A549 (cell line): ENCODE measurements at regions not wholly inside any gene's neighbourhood (a gene's known extent, or its start where the extent isn't known, plus 50 kb on each side); places are given as distances from the start of the nearest gene placed in this dataset.

Experiments used
- ATAC-seq, 2 experiments: fragments of 200-7000 bp in 1 of 2; fragments of >200 bp in 1 of 2; cut with Nextera tagmentation in 1 of 2; cut with Tn5 transposase in 1 of 2; 3 replicates each; pipeline versions ENCODE4 v1.8.0 to v1.9.1; 2018 to 2020; ENCODE audit warnings: mild to moderate bottlenecking in 1 of 2, moderate library complexity in 1 of 2
- CTCF ChIA-PET: fragments of 300-600 bp; sonication (Branson Sonifier 250); formaldehyde crosslinking; extraction: SDS; loops from one replicate; lab custom pipeline; 2021; ENCODE audit warnings: antibody characterized with exemption, inconsistent platforms; lab: Yijun Ruan, JAX
- POLR2A ChIA-PET: fragments of 350-600 bp; formaldehyde crosslinking; extraction: SDS; loops from one replicate; lab custom pipeline; 2021; ENCODE audit warnings: antibody characterized with exemption, inconsistent platforms; lab: Yijun Ruan, JAX
- DNase-seq, 2 experiments: peaks; one replicate each; pipeline versions ENCODE4 v3.0.0 to v3.0.0-alpha.2; 2011 to 2016; ENCODE audit warnings: low read depth in 1 of 2, low spot score in 1 of 2
- FAIRE-seq: peaks from 2 replicates; lab custom pipeline; 2011; peaks lifted over from hg19 to GRCh38; lab: Jason Lieb, UNC
- H3K27ac ChIP-seq, 2 experiments: fragments of >200 bp; sonication (Bioruptor Twin); formaldehyde crosslinking; 3 replicates each; pipeline ENCODE4 v1.5.1; 2016 to 2017
- H3K4me1 ChIP-seq: fragments of >200 bp; sonication (Bioruptor Twin); formaldehyde crosslinking; 3 replicates; pipeline ENCODE4 v1.6.1; 2016
- H3K4me2 ChIP-seq: fragments of >200 bp; sonication (Bioruptor Twin); formaldehyde crosslinking; 3 replicates; pipeline ENCODE4 v1.6.1; 2016
- H3K4me3 ChIP-seq: fragments of >200 bp; sonication (Bioruptor Twin); formaldehyde crosslinking; 3 replicates; pipeline ENCODE4 v1.5.1; 2016
- H3K9me3 ChIP-seq: fragments of >200 bp; sonication (Bioruptor Twin); formaldehyde crosslinking; 3 replicates; pipeline ENCODE4 v1.6.1; 2016
- CBX8 ChIP-seq: fragments of 200-600 bp; sonication (generic); IDR thresholded peaks from 2 replicates; pipeline ENCODE4 v1.6.1; 2016
- CEBPB ChIP-seq, 2 experiments: fragments of >200 bp in 1 of 2; sonication (Bioruptor Twin) in 1 of 2; formaldehyde crosslinking in 1 of 2; IDR thresholded peaks; 2 replicates each; pipeline ENCODE4 v1.6.1; 2012 to 2016
- EHF ChIP-seq: fragments of 250-450 bp; sonication (Bioruptor Pico); IDR thresholded peaks from 2 replicates; pipeline ENCODE4 v1.5.0; 2020; ENCODE audit warnings: mild to moderate bottlenecking
- HES2 ChIP-seq: fragments of >200 bp; sonication (Bioruptor Twin); formaldehyde crosslinking; IDR thresholded peaks from 2 replicates; pipeline ENCODE4 v1.6.1; 2016
- HOXA7 ChIP-seq: fragments of 250-450 bp; sonication (Bioruptor Pico); IDR thresholded peaks from 2 replicates; pipeline ENCODE4 v1.5.0; 2020; ENCODE audit warnings: mild to moderate bottlenecking, moderate library complexity
- KDM5A ChIP-seq: fragments of 200-600 bp; sonication (generic); IDR thresholded peaks from 2 replicates; pipeline ENCODE4 v1.6.1; 2016; ENCODE audit warnings: antibody characterized with exemption, mild to moderate bottlenecking
- MAFK ChIP-seq: fragments of 450-650 bp; IDR thresholded peaks from 2 replicates; pipeline ENCODE4 v1.6.1; 2014; ENCODE audit not compliant: partially characterized antibody
- MAZ ChIP-seq: fragments of 150-350 bp; IDR thresholded peaks from 2 replicates; pipeline ENCODE4 v1.6.1; 2014; ENCODE audit warnings: antibody characterized with exemption, low read depth, low read length, borderline replicate concordance
- MYC ChIP-seq: IDR thresholded peaks from 2 replicates; pipeline ENCODE4 v1.6.1; 2012; ENCODE audit warnings: mild to moderate bottlenecking, inconsistent platforms, low read length, improper control_type of control experiment, borderline replicate concordance
- NPAS2 ChIP-seq: fragments of 250-450 bp; sonication (Bioruptor Pico); IDR thresholded peaks from 2 replicates; pipeline ENCODE4 v1.8.0; 2022; ENCODE audit warnings: mild to moderate bottlenecking, moderate library complexity, borderline replicate concordance
- POLR2AphosphoS2 ChIP-seq: conservative IDR thresholded peaks from 2 replicates; pipeline ENCODE4 v1.6.1; 2012; ENCODE audit warnings: low read length, improper control_type of control experiment, inconsistent platforms
- RAD21 ChIP-seq, 2 experiments: fragments of >200 bp in 1 of 2; sonication (Bioruptor Twin) in 1 of 2; formaldehyde crosslinking in 1 of 2; IDR thresholded peaks in 1 of 2; conservative IDR thresholded peaks in 1 of 2; 2 replicates in 1 of 2; 3 replicates in 1 of 2; pipeline ENCODE4 v1.6.1; 2012 to 2018; ENCODE audit warnings: inconsistent platforms in 1 of 2
- RCOR1 ChIP-seq: fragments of 150-350 bp; IDR thresholded peaks from 2 replicates; pipeline ENCODE4 v1.6.1; 2014; ENCODE audit warnings: antibody characterized with exemption, low read length, low read depth
- REST ChIP-seq: fragments of 200-600 bp; sonication (generic); IDR thresholded peaks from 2 replicates; pipeline ENCODE4 v1.6.1; 2016; ENCODE audit warnings: antibody characterized with exemption, mild to moderate bottlenecking, moderate library complexity
- RFX5 ChIP-seq: fragments of 450-650 bp; IDR thresholded peaks from 2 replicates; pipeline ENCODE4 v1.7.1; 2014; ENCODE audit warnings: antibody characterized with exemption, mild to moderate bottlenecking, moderate library complexity
- RNF2 ChIP-seq: fragments of 200-600 bp; sonication (generic); IDR thresholded peaks from 2 replicates; pipeline ENCODE4 v1.6.1; 2016; ENCODE audit warnings: low read depth, mild to moderate bottlenecking, antibody characterized with exemption, moderate library complexity, borderline replicate concordance
- SREBF2 ChIP-seq: fragments of 450-650 bp; IDR thresholded peaks from 2 replicates; pipeline ENCODE4 v1.6.1; 2014; ENCODE audit warnings: mild to moderate bottlenecking, moderate library complexity
- TFCP2L1 ChIP-seq: fragments of 250-450 bp; sonication (Bioruptor Pico); IDR thresholded peaks from 2 replicates; pipeline ENCODE4 v1.5.0; 2021; ENCODE audit warnings: mild to moderate bottlenecking
- TP53 ChIP-seq: fragments of 250-450 bp; sonication (Bioruptor Pico); IDR thresholded peaks from 2 replicates; pipeline ENCODE4 v1.5.0; 2021; ENCODE audit warnings: mild to moderate bottlenecking, moderate library complexity
- ZC3H11A ChIP-seq: fragments of 450-650 bp; IDR thresholded peaks from 2 replicates; pipeline ENCODE4 v1.6.1; 2014; ENCODE audit warnings: antibody characterized with exemption, mild to moderate bottlenecking
- WGBS: methylation state at CpG from one replicate; pipeline ENCODE4 v1.1.6; 2017; ENCODE audit errors: missing lambda C conversion rate; 5-methylcytosine and 5-hydroxymethylcytosine counted together
- TF ChIP-seq, protein P1 (sequence below): fragments of 150-350 bp; IDR thresholded peaks from 2 replicates; pipeline ENCODE4 v1.6.1; 2014; ENCODE audit warnings: low read depth, mild to moderate bottlenecking, low read length
- TF ChIP-seq, protein P2 (sequence below): fragments of >200 bp; sonication (Bioruptor Twin); formaldehyde crosslinking; IDR thresholded peaks from 3 replicates; pipeline ENCODE4 v1.5.1; 2016
- TF ChIP-seq, protein P3 (sequence below): fragments of 450-650 bp; IDR thresholded peaks from 2 replicates; pipeline ENCODE4 v1.6.1; 2014; ENCODE audit warnings: antibody characterized with exemption
- TF ChIP-seq, protein P4 (sequence below): fragments of 250-450 bp; sonication (Bioruptor Pico); IDR thresholded peaks from 2 replicates; pipeline ENCODE4 v1.5.0; 2021; ENCODE audit warnings: mild to moderate bottlenecking, moderate library complexity, borderline replicate concordance
- TF ChIP-seq, protein P5 (sequence below): fragments of >200 bp; sonication (Bioruptor Twin); formaldehyde crosslinking; IDR thresholded peaks from 3 replicates; pipeline ENCODE4 v1.6.1; 2016
- TF ChIP-seq, protein P6 (sequence below): IDR thresholded peaks from 2 replicates; pipeline ENCODE4 v1.6.1; 2012

- H3K4me1 ChIP-seq = no peaks in the 10 kb centered on the region
- ATAC-seq (no peak), FAIRE-seq (no peak), DNase-seq (no peak)
- no peak overlapping the region for H3K4me3 ChIP-seq
- H3K4me2 ChIP-seq = no peak overlapping the region
- 57% methylated on average over 2 of the region's 3 CpGs for WGBS
- TF ChIP-seq, protein P1, sequence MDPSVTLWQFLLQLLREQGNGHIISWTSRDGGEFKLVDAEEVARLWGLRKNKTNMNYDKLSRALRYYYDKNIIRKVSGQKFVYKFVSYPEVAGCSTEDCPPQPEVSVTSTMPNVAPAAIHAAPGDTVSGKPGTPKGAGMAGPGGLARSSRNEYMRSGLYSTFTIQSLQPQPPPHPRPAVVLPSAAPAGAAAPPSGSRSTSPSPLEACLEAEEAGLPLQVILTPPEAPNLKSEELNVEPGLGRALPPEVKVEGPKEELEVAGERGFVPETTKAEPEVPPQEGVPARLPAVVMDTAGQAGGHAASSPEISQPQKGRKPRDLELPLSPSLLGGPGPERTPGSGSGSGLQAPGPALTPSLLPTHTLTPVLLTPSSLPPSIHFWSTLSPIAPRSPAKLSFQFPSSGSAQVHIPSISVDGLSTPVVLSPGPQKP = no peak
- TF ChIP-seq SREBF2 = no peak
- no peak for TF ChIP-seq TP53 (CRISPR knock-in tag)
- TF ChIP-seq CEBPB (IDR thresholded peaks at IDR 0.05) = no peak
- TF ChIP-seq, protein P2, sequence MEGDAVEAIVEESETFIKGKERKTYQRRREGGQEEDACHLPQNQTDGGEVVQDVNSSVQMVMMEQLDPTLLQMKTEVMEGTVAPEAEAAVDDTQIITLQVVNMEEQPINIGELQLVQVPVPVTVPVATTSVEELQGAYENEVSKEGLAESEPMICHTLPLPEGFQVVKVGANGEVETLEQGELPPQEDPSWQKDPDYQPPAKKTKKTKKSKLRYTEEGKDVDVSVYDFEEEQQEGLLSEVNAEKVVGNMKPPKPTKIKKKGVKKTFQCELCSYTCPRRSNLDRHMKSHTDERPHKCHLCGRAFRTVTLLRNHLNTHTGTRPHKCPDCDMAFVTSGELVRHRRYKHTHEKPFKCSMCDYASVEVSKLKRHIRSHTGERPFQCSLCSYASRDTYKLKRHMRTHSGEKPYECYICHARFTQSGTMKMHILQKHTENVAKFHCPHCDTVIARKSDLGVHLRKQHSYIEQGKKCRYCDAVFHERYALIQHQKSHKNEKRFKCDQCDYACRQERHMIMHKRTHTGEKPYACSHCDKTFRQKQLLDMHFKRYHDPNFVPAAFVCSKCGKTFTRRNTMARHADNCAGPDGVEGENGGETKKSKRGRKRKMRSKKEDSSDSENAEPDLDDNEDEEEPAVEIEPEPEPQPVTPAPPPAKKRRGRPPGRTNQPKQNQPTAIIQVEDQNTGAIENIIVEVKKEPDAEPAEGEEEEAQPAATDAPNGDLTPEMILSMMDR = no peak
- TF ChIP-seq MAFK = no peak
- no peak for TF ChIP-seq RCOR1
- TF ChIP-seq KDM5A = no peak
- TF ChIP-seq, protein P3, sequence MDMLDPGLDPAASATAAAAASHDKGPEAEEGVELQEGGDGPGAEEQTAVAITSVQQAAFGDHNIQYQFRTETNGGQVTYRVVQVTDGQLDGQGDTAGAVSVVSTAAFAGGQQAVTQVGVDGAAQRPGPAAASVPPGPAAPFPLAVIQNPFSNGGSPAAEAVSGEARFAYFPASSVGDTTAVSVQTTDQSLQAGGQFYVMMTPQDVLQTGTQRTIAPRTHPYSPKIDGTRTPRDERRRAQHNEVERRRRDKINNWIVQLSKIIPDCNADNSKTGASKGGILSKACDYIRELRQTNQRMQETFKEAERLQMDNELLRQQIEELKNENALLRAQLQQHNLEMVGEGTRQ = no peak
- no peak for TF ChIP-seq RFX5
- TF ChIP-seq CBX8 = no peak
- TF ChIP-seq POLR2AphosphoS2 = no peak
- TF ChIP-seq ZC3H11A = no peak
- no peak for TF ChIP-seq MYC
- no peak for TF ChIP-seq RAD21 (conservative IDR thresholded peaks at IDR 0.05 in 1 of 2, IDR thresholded peaks at IDR 0.05 in 1 of 2)
- no peak for TF ChIP-seq NPAS2 (CRISPR knock-in tag)
- no peak for TF ChIP-seq RNF2
- no peak for TF ChIP-seq MAZ
- no peak for TF ChIP-seq TFCP2L1
- TF ChIP-seq, protein P4, sequence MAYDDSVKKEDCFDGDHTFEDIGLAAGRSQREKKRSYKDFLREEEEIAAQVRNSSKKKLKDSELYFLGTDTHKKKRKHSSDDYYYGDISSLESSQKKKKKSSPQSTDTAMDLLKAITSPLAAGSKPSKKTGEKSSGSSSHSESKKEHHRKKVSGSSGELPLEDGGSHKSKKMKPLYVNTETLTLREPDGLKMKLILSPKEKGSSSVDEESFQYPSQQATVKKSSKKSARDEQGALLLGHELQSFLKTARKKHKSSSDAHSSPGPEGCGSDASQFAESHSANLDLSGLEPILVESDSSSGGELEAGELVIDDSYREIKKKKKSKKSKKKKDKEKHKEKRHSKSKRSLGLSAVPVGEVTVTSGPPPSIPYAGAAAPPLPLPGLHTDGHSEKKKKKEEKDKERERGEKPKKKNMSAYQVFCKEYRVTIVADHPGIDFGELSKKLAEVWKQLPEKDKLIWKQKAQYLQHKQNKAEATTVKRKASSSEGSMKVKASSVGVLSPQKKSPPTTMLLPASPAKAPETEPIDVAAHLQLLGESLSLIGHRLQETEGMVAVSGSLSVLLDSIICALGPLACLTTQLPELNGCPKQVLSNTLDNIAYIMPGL = no peak
- no peak overlapping the region for H3K27ac ChIP-seq
- ChIA-PET POLR2A (no interaction called here), CTCF (no interaction called here)
- no peaks in the 10 kb centered on the region for H3K9me3 ChIP-seq
These were observed 81.5 kb upstream of the NGF start for GRCh38 chr1:115419571-115419970.

GRCh38 chr1:115413621-115414020 is 75.6 kb upstream of the NGF start:
- Histone ChIP-seq H3K9me3 (no peaks in the 10 kb centered on the region), H3K4me2 (no peak overlapping the region), H3K4me1 (peaks cover 16% of the 10 kb centered on the region), H3K4me3 (no peak overlapping the region), H3K27ac (no peak overlapping the region)
- POLR2A ChIA-PET = no interaction called here
- DNase-seq (no peak), ATAC-seq (no peak), FAIRE-seq (no peak)
- WGBS = 73% methylated on average over 3 of the region's 3 CpGs
- CTCF ChIA-PET = interaction anchor here (1.3 kb wide), 1 partner anchor 15 kb away, joined by 3 read pairs; no protein-coding TSS in a partner anchor
- TF ChIP-seq RFX5 (no peak), HOXA7 (CRISPR knock-in tag) (no peak), HES2 (no peak), REST (no peak), EHF (CRISPR knock-in tag) (no peak)
- TF ChIP-seq, protein P5, sequence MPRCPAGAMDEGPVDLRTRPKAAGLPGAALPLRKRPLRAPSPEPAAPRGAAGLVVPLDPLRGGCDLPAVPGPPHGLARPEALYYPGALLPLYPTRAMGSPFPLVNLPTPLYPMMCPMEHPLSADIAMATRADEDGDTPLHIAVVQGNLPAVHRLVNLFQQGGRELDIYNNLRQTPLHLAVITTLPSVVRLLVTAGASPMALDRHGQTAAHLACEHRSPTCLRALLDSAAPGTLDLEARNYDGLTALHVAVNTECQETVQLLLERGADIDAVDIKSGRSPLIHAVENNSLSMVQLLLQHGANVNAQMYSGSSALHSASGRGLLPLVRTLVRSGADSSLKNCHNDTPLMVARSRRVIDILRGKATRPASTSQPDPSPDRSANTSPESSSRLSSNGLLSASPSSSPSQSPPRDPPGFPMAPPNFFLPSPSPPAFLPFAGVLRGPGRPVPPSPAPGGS = no peak
- TF ChIP-seq, protein P4 = no peak
- TF ChIP-seq, protein P6, sequence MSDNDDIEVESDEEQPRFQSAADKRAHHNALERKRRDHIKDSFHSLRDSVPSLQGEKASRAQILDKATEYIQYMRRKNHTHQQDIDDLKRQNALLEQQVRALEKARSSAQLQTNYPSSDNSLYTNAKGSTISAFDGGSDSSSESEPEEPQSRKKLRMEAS = no peak
